ENCODE measurements at regions not wholly inside any gene's neighbourhood (a gene's known extent, or its start where the extent isn't known, plus 50 kb on each side); places are given as distances from the start of the nearest gene placed in this dataset.

GRCh38 chr12:124395284-124395752 lies 100.4 kb downstream of the RFLNA start:
- in situ Hi-C loops (cut with HindIII; ENCODE audit: low sequenced_read_pairs): no loop called here
- DNase-seq (ENCODE audit: low spot score): no peak

- in situ Hi-C loops (cut with HindIII; ENCODE audit: low sequenced_read_pairs): no loop called here
- DNase-seq (ENCODE audit: low spot score): no peak
Observed at GRCh38 chr12:124394462-124395128, 99.7 kb downstream of the RFLNA start.

GRCh38 chr12:124393831-124394230 lies 98.9 kb downstream of the RFLNA start:
- no peak for DNase-seq (ENCODE audit: low spot score)
- in situ Hi-C loops (cut with HindIII; ENCODE audit: low sequenced_read_pairs): no loop called here

GRCh38 chr12:124393414-124393790 lies 98.5 kb downstream of the RFLNA start:
- in situ Hi-C loops (cut with HindIII; ENCODE audit: low sequenced_read_pairs): no loop called here
- no peak for DNase-seq (ENCODE audit: low spot score)

- in situ Hi-C loops (cut with HindIII; ENCODE audit: low sequenced_read_pairs): no loop called here
- peak; percentile 71 for DNase-seq (ENCODE audit: low spot score)
Observed at GRCh38 chr12:124392667-124393413, 97.9 kb downstream of the RFLNA start.

GRCh38 chr12:124392271-124392666 lies 97.4 kb downstream of the RFLNA start:
- no peak for DNase-seq (ENCODE audit: low spot score)

GRCh38 chr12:124391340-124392261 lies 96.7 kb downstream of the RFLNA start:
- no peak for DNase-seq (ENCODE audit: low spot score)

More at GRCh38 chr12:124392271-124392666, 97.4 kb downstream of the RFLNA start:
- in situ Hi-C loops (cut with HindIII; ENCODE audit: low sequenced_read_pairs): no loop called here

GRCh38 chr12:124390442-124391097 lies 95.7 kb downstream of the RFLNA start:
- DNase-seq (ENCODE audit: low spot score): no peak
- in situ Hi-C loops (cut with HindIII; ENCODE audit: low sequenced_read_pairs): no loop called here

More at GRCh38 chr12:124391340-124392261, 96.7 kb downstream of the RFLNA start:
- in situ Hi-C loops (cut with HindIII; ENCODE audit: low sequenced_read_pairs): no loop called here

- in situ Hi-C loops (cut with HindIII; ENCODE audit: low sequenced_read_pairs): no loop called here
- no peak for DNase-seq (ENCODE audit: low spot score)
Observed at GRCh38 chr12:124389725-124390441, 95.0 kb downstream of the RFLNA start.

GRCh38 chr12:124389138-124389724 lies 94.3 kb downstream of the RFLNA start:
- peak; percentile 86 for DNase-seq (ENCODE audit: low spot score)
- in situ Hi-C loops (cut with HindIII; ENCODE audit: low sequenced_read_pairs): no loop called here

- peak; percentile 81 for DNase-seq (ENCODE audit: low spot score)
- in situ Hi-C loops (cut with HindIII; ENCODE audit: low sequenced_read_pairs): no loop called here
Observed at GRCh38 chr12:124388679-124389137, 93.8 kb downstream of the RFLNA start.

- DNase-seq (ENCODE audit: low spot score): no peak
- in situ Hi-C loops (cut with HindIII; ENCODE audit: low sequenced_read_pairs): no loop called here
Observed at GRCh38 chr12:124388038-124388671, 93.3 kb downstream of the RFLNA start.

- in situ Hi-C loops (cut with HindIII; ENCODE audit: low sequenced_read_pairs): no loop called here
- no peak for DNase-seq (ENCODE audit: low spot score)
Observed at GRCh38 chr12:124387528-124387911, 92.6 kb downstream of the RFLNA start.

GRCh38 chr12:124386661-124387527 lies 92.0 kb downstream of the RFLNA start:
- in situ Hi-C loops (cut with HindIII; ENCODE audit: low sequenced_read_pairs): no loop called here
- DNase-seq (ENCODE audit: low spot score): no peak

- in situ Hi-C loops (cut with HindIII; ENCODE audit: low sequenced_read_pairs): no loop called here
- DNase-seq (ENCODE audit: low spot score): no peak
Observed at GRCh38 chr12:124386059-124386458, 91.2 kb downstream of the RFLNA start.

- in situ Hi-C loops (cut with HindIII; ENCODE audit: low sequenced_read_pairs): no loop called here
- DNase-seq (ENCODE audit: low spot score): no peak
Observed at GRCh38 chr12:124385219-124385969, 90.5 kb downstream of the RFLNA start.

All from G401 (cell line).